VCaP (cell line): ENCODE measurements at regions not wholly inside any gene's neighbourhood (a gene's known extent, or its start where the extent isn't known, plus 50 kb on each side); places are given as distances from the start of the nearest gene placed in this dataset.
"Not testable (repeated sequence)": the region's sequence is repeated elsewhere in the genome, so short reads cannot be mapped to it uniquely, and the experiment has no call there.

Experiments
- H3K27ac ChIP-seq: fragments of 450-650 bp; 2 replicates; pipeline ENCODE4 v1.5.1; 2017
- TF ChIP-seq, protein P1 (sequence below): fragments of 450-650 bp; conservative IDR thresholded peaks from 2 replicates; pipeline ENCODE4 v1.5.1; 2017; ENCODE audit warnings: mild to moderate bottlenecking, moderate library complexity

DNA sequence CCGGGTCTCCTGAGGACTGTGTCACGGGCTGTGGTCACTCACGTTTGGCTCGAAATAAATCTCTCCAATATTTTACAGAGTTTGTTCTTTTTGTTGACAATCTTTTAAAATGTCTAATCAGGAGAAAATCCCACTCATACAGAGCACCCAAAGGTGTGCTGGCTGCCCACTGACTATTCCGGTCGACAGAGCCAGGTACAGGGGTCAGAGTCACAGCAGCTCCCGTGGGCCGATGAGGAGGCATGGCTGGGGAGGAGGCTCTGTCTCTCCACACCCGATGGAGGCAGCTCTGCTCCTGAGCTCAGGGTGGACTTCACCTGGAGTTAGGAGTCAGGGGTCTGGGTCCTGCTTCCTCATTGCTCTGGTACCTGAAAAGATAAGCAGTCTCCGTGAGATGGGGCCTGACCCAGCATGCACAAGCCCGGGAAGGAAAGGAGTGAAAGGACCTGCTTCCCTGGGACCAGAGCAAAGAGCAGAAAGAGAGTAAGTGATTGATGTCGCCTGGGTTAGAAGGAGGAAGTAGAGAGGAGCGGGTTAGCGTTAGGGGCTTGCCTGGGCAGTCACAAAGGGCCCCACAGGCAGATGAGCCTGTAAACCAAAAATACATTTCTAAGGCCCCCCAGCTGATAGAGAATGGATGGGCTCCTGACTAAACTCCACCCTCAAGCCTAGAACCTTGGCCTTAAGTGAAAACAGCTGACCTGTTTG lies 53.5 kb upstream of the UNC93A start:
- TF ChIP-seq, protein P1, sequence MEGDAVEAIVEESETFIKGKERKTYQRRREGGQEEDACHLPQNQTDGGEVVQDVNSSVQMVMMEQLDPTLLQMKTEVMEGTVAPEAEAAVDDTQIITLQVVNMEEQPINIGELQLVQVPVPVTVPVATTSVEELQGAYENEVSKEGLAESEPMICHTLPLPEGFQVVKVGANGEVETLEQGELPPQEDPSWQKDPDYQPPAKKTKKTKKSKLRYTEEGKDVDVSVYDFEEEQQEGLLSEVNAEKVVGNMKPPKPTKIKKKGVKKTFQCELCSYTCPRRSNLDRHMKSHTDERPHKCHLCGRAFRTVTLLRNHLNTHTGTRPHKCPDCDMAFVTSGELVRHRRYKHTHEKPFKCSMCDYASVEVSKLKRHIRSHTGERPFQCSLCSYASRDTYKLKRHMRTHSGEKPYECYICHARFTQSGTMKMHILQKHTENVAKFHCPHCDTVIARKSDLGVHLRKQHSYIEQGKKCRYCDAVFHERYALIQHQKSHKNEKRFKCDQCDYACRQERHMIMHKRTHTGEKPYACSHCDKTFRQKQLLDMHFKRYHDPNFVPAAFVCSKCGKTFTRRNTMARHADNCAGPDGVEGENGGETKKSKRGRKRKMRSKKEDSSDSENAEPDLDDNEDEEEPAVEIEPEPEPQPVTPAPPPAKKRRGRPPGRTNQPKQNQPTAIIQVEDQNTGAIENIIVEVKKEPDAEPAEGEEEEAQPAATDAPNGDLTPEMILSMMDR = no peak
- no peak overlapping the region for H3K27ac ChIP-seq

DNA sequence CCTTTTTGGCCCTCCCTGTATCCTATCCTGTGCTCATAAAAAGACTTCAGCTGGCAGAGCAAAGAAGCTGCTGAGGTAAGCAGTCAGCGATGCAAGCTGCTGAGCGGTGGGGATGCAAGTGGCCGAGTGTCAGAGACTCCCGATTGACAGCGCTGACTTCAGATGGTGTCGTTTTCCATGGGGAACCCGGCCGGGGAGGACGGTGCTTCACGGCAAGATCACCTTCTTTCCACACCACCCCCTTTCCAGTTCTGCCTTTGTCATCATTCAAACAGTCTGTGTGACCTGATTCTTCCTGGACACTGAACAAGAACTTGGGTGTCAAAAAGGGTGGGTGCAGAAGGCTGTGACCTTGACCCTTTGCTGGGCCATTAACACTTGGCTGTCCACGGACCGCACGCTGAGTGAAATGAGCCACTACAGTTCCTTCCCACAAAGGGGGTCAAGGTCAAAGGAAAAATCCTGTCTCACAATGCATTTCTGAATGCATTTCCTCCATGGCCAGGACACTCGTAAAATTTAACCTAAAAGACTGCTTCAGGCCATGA lies 52.9 kb upstream of the UNC93A start:
- TF ChIP-seq, protein P1 = no peak
- H3K27ac ChIP-seq = no peak overlapping the region

GRCh38 chr6:167238694-167239467 lies 52.2 kb upstream of the UNC93A start:
- TF ChIP-seq, protein P1 = no peak
- H3K27ac ChIP-seq = no peak overlapping the region

DNA sequence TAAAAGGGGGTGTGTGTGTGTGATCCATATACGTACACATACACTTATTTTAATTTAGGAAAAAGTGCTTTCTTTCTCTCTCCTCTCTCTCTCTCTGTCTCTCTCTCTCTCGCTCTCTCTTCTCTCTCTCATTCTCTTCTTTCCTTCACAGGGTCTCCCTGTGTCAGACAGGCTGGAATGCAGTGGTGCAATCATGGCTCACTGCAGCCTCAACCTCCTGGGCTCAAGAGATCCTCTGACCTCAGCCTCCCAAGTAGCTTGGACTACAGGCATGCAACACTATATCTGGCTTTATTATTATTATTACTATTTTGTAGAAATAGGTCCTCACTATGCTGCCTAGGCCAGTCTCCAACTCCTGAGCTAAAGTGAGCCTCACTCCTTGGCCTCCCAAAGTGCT lies 51.6 kb upstream of the UNC93A start:
- not testable (repeated sequence) for H3K27ac ChIP-seq

DNA sequence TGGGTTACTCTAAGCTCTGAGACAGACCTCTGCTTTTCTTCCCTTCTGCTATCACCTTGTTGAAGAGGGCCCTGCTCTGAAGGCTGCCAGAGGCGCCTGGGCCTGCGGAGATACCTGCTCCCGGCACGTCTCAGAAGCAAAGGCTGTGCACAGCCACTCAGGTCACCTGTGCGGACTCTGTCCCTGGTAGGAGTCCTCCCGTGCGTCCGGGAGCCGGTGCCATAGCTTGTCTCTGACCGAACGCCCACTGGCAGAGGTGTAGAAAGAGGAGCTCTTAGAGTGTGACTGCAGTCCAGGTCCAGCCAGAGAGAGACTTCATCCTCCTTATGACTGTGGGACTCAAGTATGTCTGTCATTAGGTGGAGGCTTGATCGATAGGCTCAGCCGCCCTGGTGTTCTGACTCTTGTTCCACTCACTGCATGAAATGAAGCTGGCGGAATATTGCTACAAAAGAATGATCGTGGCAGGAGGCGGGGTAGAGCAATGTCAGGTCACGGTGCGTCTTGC lies 51.0 kb upstream of the UNC93A start:
- TF ChIP-seq, protein P1 = no peak
- H3K27ac ChIP-seq = no peak overlapping the region
